Loucy (cell line): ENCODE measurements at regions not wholly inside any gene's neighbourhood (a gene's known extent, or its start where the extent isn't known, plus 50 kb on each side); places are given as distances from the start of the nearest gene placed in this dataset.

Source experiments
- EZH2phosphoT487 ChIP-seq: fragments of 200-600 bp; IDR thresholded peaks from 2 replicates; pipeline ENCODE4 v1.6.1; 2018; ENCODE audit warnings: antibody characterized with exemption, mild to moderate bottlenecking, moderate library complexity, borderline replicate concordance
- TF ChIP-seq, protein P1 (sequence below): fragments of 200-600 bp; sonication (generic); conservative IDR thresholded peaks from 2 replicates; pipeline ENCODE4 v1.5.1; 2014; ENCODE audit warnings: mild to moderate bottlenecking, antibody characterized with exemption, low read length

DNA sequence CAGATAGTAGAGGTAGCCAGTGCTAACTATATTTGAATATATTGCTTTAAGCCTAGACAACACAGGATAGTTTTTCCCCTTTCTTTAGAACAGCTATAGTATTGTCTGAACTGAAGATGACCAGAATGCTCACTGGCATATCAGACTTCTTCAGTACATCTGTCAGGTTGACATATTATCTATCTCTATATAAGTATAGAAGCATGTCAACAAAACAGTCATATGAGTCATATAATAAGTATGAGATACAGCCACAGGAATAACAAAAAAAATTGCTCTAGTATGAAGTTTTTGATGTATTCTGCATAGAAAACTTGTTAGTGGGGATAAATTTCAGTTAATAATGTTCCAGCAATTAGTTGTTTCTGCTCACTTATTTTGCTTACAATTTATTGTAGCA is 767.7 kb downstream of the LRFN5 start:
- TF ChIP-seq, protein P1, sequence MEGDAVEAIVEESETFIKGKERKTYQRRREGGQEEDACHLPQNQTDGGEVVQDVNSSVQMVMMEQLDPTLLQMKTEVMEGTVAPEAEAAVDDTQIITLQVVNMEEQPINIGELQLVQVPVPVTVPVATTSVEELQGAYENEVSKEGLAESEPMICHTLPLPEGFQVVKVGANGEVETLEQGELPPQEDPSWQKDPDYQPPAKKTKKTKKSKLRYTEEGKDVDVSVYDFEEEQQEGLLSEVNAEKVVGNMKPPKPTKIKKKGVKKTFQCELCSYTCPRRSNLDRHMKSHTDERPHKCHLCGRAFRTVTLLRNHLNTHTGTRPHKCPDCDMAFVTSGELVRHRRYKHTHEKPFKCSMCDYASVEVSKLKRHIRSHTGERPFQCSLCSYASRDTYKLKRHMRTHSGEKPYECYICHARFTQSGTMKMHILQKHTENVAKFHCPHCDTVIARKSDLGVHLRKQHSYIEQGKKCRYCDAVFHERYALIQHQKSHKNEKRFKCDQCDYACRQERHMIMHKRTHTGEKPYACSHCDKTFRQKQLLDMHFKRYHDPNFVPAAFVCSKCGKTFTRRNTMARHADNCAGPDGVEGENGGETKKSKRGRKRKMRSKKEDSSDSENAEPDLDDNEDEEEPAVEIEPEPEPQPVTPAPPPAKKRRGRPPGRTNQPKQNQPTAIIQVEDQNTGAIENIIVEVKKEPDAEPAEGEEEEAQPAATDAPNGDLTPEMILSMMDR: no peak
- TF ChIP-seq EZH2phosphoT487: no peak
